OCI-LY7 (cell line): ENCODE measurements at regions not wholly inside any gene's neighbourhood (a gene's known extent, or its start where the extent isn't known, plus 50 kb on each side); places are given as distances from the start of the nearest gene placed in this dataset.

Experiments
- BruUV-seq: library from RNA; stranded (reverse); fragments of 400-500 nt; replicated peaks from 2 replicates; lab custom pipeline; 2021; lab: Mats Ljungman, UMichigan
- CTCF ChIA-PET: fragments of 300-600 bp; sonication (Branson Sonifier 250); formaldehyde crosslinking; loops from one replicate; lab custom pipeline; 2022; ENCODE audit warnings: antibody characterized with exemption; ENCODE audit not compliant: unreplicated experiment; lab: Charles Lee
- POLR2A ChIA-PET: fragments of 300-600 bp; sonication (Branson Sonifier 250); formaldehyde crosslinking; loops from one replicate; lab custom pipeline; 2022; ENCODE audit warnings: antibody characterized with exemption; lab: Charles Lee
- DNase-seq: peaks from one replicate; pipeline ENCODE4 v3.0.0-alpha.2; 2015; ENCODE audit warnings: low spot score
- H2AFZ ChIP-seq: fragments of 200-600 bp; sonication (generic), shearing (Covaris generic); 2 replicates; pipeline ENCODE4 v1.6.1; 2014; ENCODE audit warnings: mild to moderate bottlenecking, antibody characterized with exemption, low read length, moderate library complexity
- H3K27ac ChIP-seq: fragments of 200-600 bp; sonication (generic); 2 replicates; pipeline ENCODE4 v1.5.1; 2014; ENCODE audit warnings: mixed run types, low read depth, mild to moderate bottlenecking, moderate library complexity, low read length, inconsistent platforms; ENCODE audit not compliant: poor library complexity, severe bottlenecking
- H3K36me3 ChIP-seq: fragments of 200-600 bp; sonication (generic); 2 replicates; pipeline ENCODE4 v1.6.1; 2014; ENCODE audit warnings: mild to moderate bottlenecking, antibody characterized with exemption, low read length, moderate library complexity, mixed read lengths; ENCODE audit not compliant: insufficient read depth
- H3K4me1 ChIP-seq: fragments of 200-600 bp; sonication (generic); 2 replicates; pipeline ENCODE4 v1.5.1; 2014; ENCODE audit warnings: mild to moderate bottlenecking, low read length; ENCODE audit not compliant: insufficient read depth, poor library complexity, severe bottlenecking
- H3K4me2 ChIP-seq: fragments of 200-600 bp; sonication (generic); 2 replicates; pipeline ENCODE4 v1.6.1; 2014; ENCODE audit warnings: mild to moderate bottlenecking, low read length
- H3K4me3 ChIP-seq: fragments of 200-600 bp; sonication (generic); 2 replicates; pipeline ENCODE4 v1.5.1; 2014; ENCODE audit warnings: mild to moderate bottlenecking, low read depth, low read length; ENCODE audit not compliant: poor library complexity, severe bottlenecking
- H3K79me2 ChIP-seq: fragments of 200-600 bp; sonication (generic); 2 replicates; pipeline ENCODE4 v1.6.1; 2016; ENCODE audit warnings: low read depth, mild to moderate bottlenecking, low read length, moderate library complexity, mixed read lengths; ENCODE audit not compliant: insufficient read depth
- H3K9me2 ChIP-seq: fragments of 200-600 bp; sonication (generic); 2 replicates; pipeline ENCODE4 v1.6.1; 2016; ENCODE audit warnings: mild to moderate bottlenecking, low read length, mixed read lengths; ENCODE audit not compliant: insufficient read depth
- H3K9me3 ChIP-seq: fragments of 200-600 bp; sonication (generic); 2 replicates; pipeline ENCODE4 v1.6.1; 2014; ENCODE audit warnings: mild to moderate bottlenecking, mixed run types, low read length, mixed read lengths
- H4K20me1 ChIP-seq: fragments of 200-600 bp; sonication (generic); 2 replicates; pipeline ENCODE4 v1.6.1; 2014; ENCODE audit warnings: mild to moderate bottlenecking, antibody characterized with exemption, low read length, moderate library complexity, mixed read lengths; ENCODE audit not compliant: insufficient read depth
- EZH2phosphoT487 ChIP-seq: fragments of 200-600 bp; sonication (generic); IDR thresholded peaks from 2 replicates; pipeline ENCODE4 v1.6.1; 2018; ENCODE audit warnings: low read depth, borderline replicate concordance, mild to moderate bottlenecking, mixed run types, antibody characterized with exemption, low read length, moderate library complexity, mixed read lengths
- intact Hi-C: fragments of 100-400 bp; cut with micrococcal nuclease; formaldehyde crosslinking; loops from one replicate; pipeline ENCODE4 v1.10.0; 2022; ENCODE audit not compliant: unreplicated experiment
- TF ChIP-seq, protein P1 (sequence below): fragments of 200-600 bp; sonication (generic); conservative IDR thresholded peaks from 2 replicates; pipeline ENCODE4 v1.5.1; 2014; ENCODE audit warnings: mild to moderate bottlenecking, antibody characterized with exemption, low read length, moderate library complexity, mixed read lengths

DNA sequence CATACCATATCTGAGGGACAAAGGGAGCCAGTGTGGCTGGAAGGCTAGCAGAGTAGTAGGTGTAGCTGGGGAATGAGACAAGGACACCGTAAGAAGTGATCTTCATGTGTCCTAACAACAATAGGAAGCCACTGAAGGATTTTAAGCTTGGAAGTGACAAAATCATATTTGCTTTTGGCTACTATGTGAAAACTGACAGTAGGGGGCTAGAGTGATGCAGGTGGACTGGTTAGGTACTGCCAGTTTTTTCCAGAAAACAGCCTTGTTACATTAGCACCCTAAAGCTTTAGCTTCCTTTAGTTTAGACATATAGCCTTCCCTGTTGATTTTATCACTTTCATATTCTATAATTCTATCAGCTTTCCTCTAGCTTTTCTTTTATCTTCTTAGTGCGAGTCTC lies 637.1 kb downstream of the ANKRD7 start:
- Histone ChIP-seq H3K79me2 (no peaks in the 10 kb centered on the region), H2AFZ (no peak overlapping the region), H4K20me1 (no peaks in the 10 kb centered on the region), H3K9me3 (no peaks in the 10 kb centered on the region), H3K4me1 (no peaks in the 10 kb centered on the region), H3K36me3 (no peaks in the 10 kb centered on the region), H3K4me3 (no peak overlapping the region), H3K27ac (no peak overlapping the region), H3K4me2 (no peak overlapping the region), H3K9me2 (no peaks in the 10 kb centered on the region)
- ChIA-PET CTCF (no interaction called here), POLR2A (interaction anchor here (0.6 kb wide), 1 partner anchor 9 kb away, joined by 3 read pairs; no protein-coding TSS in a partner anchor)
- no peak for DNase-seq
- intact Hi-C loops = no loop called here
- BruUV-seq = no TSS peak
- TF ChIP-seq, protein P1, sequence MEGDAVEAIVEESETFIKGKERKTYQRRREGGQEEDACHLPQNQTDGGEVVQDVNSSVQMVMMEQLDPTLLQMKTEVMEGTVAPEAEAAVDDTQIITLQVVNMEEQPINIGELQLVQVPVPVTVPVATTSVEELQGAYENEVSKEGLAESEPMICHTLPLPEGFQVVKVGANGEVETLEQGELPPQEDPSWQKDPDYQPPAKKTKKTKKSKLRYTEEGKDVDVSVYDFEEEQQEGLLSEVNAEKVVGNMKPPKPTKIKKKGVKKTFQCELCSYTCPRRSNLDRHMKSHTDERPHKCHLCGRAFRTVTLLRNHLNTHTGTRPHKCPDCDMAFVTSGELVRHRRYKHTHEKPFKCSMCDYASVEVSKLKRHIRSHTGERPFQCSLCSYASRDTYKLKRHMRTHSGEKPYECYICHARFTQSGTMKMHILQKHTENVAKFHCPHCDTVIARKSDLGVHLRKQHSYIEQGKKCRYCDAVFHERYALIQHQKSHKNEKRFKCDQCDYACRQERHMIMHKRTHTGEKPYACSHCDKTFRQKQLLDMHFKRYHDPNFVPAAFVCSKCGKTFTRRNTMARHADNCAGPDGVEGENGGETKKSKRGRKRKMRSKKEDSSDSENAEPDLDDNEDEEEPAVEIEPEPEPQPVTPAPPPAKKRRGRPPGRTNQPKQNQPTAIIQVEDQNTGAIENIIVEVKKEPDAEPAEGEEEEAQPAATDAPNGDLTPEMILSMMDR = no peak
- TF ChIP-seq EZH2phosphoT487 = no peak

DNA sequence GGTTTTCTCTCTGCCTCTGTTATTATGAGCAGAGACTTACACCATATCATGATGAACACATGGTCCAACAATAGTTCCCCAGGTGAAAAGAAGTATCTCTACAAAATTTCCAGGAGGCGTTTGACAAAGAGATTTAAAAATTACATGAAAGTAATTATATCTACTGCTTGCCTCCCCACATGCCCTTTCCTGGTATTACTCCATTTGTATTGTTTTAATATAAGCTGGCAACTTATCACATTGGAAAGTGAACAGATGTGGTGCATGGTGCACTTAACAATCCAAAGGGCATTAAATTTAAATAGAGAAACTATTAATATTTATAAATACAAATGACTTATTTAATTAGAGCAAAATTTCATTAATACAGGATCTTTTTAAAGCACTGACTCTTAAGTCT lies 638.2 kb downstream of the ANKRD7 start:
- H3K4me2 ChIP-seq = no peak overlapping the region

DNA sequence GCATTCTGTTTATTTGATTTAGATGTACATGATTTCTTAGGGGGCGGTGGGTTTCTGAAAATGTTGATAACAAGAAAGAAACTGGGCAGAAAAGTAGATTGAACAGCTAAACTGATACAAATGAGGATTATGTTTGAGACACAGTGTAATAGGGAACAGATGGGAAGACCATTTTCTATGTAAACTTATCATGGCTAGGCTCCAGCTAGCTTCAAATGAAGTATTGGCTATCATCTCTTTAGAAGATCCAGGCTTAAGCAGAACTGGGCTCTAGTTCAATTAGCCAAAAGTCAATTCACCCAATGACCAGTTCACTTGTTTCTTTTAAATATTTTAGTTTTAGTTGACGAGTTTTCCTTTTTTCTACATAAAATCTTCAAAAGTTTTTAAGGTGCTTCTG lies 639.5 kb downstream of the ANKRD7 start:
- POLR2A ChIA-PET = no interaction called here
- Histone ChIP-seq H3K4me3 (no peak overlapping the region), H3K9me3 (no peaks in the 10 kb centered on the region), H2AFZ (no peak overlapping the region), H3K4me1 (no peaks in the 10 kb centered on the region), H3K27ac (no peak overlapping the region), H3K9me2 (no peaks in the 10 kb centered on the region), H4K20me1 (no peaks in the 10 kb centered on the region), H3K79me2 (no peaks in the 10 kb centered on the region), H3K36me3 (no peaks in the 10 kb centered on the region), H3K4me2 (no peak overlapping the region)
- no peak for DNase-seq
- BruUV-seq = no TSS peak
- CTCF ChIA-PET = no interaction called here
- TF ChIP-seq, protein P1 = no peak
- TF ChIP-seq EZH2phosphoT487 = no peak
- intact Hi-C loops = no loop called here

More for the DNA sequence above, 638.2 kb downstream of the ANKRD7 start:
- intact Hi-C loops = no loop called here
- Histone ChIP-seq H2AFZ (no peak overlapping the region), H3K9me2 (no peaks in the 10 kb centered on the region), H3K9me3 (no peaks in the 10 kb centered on the region), H3K36me3 (no peaks in the 10 kb centered on the region), H3K27ac (no peak overlapping the region), H3K4me1 (no peaks in the 10 kb centered on the region), H3K79me2 (no peaks in the 10 kb centered on the region), H3K4me3 (no peak overlapping the region), H4K20me1 (no peaks in the 10 kb centered on the region)
- POLR2A ChIA-PET = no interaction called here
- CTCF ChIA-PET = no interaction called here
- no peak for DNase-seq
- TF ChIP-seq EZH2phosphoT487 = no peak
- TF ChIP-seq, protein P1 = no peak
- no TSS peak for BruUV-seq
